ENCODE measurements at regions not wholly inside any gene's neighbourhood (a gene's known extent, or its start where the extent isn't known, plus 50 kb on each side); places are given as distances from the start of the nearest gene placed in this dataset.

DNA sequence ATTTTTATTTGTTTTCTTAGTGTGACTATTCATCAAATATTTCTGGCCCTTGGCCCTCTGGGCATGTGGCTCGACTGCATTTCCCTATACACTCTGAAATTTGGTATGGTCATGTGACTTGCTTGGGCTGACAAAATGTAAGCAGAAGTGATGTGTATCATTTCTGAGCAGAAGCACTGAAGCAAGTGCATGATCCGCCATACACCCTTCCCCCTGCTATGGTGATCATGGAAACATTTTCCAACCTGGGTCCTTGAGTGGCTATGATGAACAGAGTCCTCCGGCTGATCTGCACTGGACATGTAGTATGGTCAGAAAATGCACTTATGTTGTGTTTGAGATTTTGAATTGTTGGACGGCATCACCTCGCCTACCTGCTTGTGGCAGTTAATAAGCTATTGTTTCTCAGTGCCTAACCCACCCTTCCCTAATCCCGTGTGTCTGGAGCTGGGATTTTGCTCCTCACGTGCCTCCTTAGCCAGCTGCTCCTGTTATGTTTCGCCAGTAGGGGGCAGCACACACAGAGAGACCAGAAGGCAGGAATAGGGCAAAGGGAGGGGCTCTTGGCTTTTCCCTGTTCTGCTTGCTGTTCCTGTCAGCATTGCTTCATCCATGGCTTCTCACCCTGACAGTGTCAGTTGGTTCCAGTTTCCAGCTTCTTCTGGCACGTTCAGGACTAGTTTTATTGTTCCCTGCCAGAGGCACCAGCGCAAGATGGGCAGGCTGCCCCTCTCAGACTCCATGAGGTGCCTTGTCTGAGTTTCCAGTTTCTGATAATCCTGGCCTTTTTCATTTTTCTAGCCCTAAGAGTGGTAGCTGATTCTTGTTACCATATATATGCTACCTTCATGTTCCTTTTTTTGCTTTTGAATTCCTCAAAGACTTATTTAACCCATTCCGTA is 207.4 kb downstream of the ARL6IP6 start (continued):
- TF ChIP-seq ZNF33B (CRISPR knock-in tag; IDR thresholded peaks at IDR 0.05) (no peak), SP4 (CRISPR knock-in tag; IDR thresholded peaks at IDR 0.05) (no peak), NR3C1 (CRISPR knock-in tag; IDR thresholded peaks at IDR 0.05) (no peak), NFYC (CRISPR knock-in tag; IDR thresholded peaks at IDR 0.05) (0 out of 2 replicates have a peak, but pooled peaks have one; percentile 9), ZNF24 (IDR thresholded peaks at IDR 0.05) (no peak), NR2F2 (IDR thresholded peaks at IDR 0.05; ENCODE audit: borderline replicate concordance, low read depth) (no peak), CEBPG (CRISPR knock-in tag; IDR thresholded peaks at IDR 0.05) (peak; percentile 80), ZKSCAN1 (IDR thresholded peaks at IDR 0.05; ENCODE audit: low read length) (peak; percentile 28; the same call in 1 of the 2 replicates), ATRX (CRISPR knock-in tag; IDR thresholded peaks at IDR 0.05; ENCODE audit: borderline replicate concordance) (no peak), ZNF180 (CRISPR knock-in tag; IDR thresholded peaks at IDR 0.05; ENCODE audit: borderline replicate concordance, low read depth) (no peak), NFE2 (CRISPR knock-in tag; IDR thresholded peaks at IDR 0.05) (no peak), REPIN1 (CRISPR knock-in tag; IDR thresholded peaks at IDR 0.05; ENCODE audit: borderline replicate concordance, low read depth) (0 out of 2 replicates have a peak, but pooled peaks have one; percentile 50), STAG1 (CRISPR knock-in tag; IDR thresholded peaks at IDR 0.05) (peak; percentile 79), ZFP36L2 (CRISPR knock-in tag; IDR thresholded peaks at IDR 0.05) (no peak), HCFC1 (IDR thresholded peaks at IDR 0.05; ENCODE audit: low read depth, low read length) (peak; percentile 11; the same call in 1 of the 2 replicates), KAT8 (CRISPR knock-in tag; IDR thresholded peaks at IDR 0.05) (no peak)
- TF ChIP-seq, protein P1, sequence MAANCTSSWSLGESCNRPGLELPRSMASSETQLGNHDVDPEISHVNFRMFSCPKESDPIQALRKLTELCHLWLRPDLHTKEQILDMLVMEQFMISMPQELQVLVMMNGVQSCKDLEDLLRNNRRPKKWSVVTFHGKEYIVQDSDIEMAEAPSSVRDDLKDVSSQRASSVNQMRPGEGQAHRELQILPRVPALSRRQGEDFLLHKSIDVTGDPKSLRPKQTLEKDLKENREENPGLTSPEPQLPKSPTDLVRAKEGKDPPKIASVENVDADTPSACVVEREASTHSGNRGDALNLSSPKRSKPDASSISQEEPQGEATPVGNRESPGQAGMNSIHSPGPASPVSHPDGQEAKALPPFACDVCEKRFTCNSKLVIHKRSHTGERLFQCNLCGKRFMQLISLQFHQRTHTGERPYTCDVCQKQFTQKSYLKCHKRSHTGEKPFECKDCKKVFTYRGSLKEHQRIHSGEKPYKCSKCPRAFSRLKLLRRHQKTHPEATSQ (CRISPR knock-in tag; IDR thresholded peaks at IDR 0.05; ENCODE audit: borderline replicate concordance) = no peak
- TF ChIP-seq, protein P2, sequence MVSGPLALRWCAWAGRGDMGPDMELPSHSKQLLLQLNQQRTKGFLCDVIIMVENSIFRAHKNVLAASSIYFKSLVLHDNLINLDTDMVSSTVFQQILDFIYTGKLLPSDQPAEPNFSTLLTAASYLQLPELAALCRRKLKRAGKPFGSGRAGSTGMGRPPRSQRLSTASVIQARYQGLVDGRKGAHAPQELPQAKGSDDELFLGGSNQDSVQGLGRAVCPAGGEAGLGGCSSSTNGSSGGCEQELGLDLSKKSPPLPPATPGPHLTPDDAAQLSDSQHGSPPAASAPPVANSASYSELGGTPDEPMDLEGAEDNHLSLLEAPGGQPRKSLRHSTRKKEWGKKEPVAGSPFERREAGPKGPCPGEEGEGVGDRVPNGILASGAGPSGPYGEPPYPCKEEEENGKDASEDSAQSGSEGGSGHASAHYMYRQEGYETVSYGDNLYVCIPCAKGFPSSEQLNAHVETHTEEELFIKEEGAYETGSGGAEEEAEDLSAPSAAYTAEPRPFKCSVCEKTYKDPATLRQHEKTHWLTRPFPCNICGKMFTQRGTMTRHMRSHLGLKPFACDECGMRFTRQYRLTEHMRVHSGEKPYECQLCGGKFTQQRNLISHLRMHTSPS (CRISPR knock-in tag; IDR thresholded peaks at IDR 0.05; ENCODE audit: low read depth) = no peak
- TF ChIP-seq, protein P3, sequence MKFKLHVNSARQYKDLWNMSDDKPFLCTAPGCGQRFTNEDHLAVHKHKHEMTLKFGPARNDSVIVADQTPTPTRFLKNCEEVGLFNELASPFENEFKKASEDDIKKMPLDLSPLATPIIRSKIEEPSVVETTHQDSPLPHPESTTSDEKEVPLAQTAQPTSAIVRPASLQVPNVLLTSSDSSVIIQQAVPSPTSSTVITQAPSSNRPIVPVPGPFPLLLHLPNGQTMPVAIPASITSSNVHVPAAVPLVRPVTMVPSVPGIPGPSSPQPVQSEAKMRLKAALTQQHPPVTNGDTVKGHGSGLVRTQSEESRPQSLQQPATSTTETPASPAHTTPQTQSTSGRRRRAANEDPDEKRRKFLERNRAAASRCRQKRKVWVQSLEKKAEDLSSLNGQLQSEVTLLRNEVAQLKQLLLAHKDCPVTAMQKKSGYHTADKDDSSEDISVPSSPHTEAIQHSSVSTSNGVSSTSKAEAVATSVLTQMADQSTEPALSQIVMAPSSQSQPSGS (CRISPR knock-in tag; IDR thresholded peaks at IDR 0.05) = 0 out of 2 replicates have a peak, but pooled peaks have one; percentile 35
- TF ChIP-seq, protein P4, sequence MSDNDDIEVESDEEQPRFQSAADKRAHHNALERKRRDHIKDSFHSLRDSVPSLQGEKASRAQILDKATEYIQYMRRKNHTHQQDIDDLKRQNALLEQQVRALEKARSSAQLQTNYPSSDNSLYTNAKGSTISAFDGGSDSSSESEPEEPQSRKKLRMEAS (IDR thresholded peaks at IDR 0.05) = peak; percentile 20; the same call in 1 of the 2 replicates
- TF ChIP-seq, protein P5, sequence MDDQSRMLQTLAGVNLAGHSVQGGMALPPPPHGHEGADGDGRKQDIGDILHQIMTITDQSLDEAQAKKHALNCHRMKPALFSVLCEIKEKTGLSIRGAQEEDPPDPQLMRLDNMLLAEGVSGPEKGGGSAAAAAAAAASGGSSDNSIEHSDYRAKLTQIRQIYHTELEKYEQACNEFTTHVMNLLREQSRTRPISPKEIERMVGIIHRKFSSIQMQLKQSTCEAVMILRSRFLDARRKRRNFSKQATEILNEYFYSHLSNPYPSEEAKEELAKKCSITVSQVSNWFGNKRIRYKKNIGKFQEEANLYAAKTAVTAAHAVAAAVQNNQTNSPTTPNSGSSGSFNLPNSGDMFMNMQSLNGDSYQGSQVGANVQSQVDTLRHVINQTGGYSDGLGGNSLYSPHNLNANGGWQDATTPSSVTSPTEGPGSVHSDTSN (CRISPR knock-in tag; IDR thresholded peaks at IDR 0.05; ENCODE audit: borderline replicate concordance) = no peak
- TF ChIP-seq, protein P6, sequence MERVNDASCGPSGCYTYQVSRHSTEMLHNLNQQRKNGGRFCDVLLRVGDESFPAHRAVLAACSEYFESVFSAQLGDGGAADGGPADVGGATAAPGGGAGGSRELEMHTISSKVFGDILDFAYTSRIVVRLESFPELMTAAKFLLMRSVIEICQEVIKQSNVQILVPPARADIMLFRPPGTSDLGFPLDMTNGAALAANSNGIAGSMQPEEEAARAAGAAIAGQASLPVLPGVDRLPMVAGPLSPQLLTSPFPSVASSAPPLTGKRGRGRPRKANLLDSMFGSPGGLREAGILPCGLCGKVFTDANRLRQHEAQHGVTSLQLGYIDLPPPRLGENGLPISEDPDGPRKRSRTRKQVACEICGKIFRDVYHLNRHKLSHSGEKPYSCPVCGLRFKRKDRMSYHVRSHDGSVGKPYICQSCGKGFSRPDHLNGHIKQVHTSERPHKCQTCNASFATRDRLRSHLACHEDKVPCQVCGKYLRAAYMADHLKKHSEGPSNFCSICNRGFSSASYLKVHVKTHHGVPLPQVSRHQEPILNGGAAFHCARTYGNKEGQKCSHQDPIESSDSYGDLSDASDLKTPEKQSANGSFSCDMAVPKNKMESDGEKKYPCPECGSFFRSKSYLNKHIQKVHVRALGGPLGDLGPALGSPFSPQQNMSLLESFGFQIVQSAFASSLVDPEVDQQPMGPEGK (CRISPR knock-in tag; IDR thresholded peaks at IDR 0.05) = 0 out of 2 replicates have a peak, but pooled peaks have one; percentile 50

Measured in HepG2 (cell line).